HepG2 (cell line): ENCODE measurements at regions not wholly inside any gene's neighbourhood (a gene's known extent, or its start where the extent isn't known, plus 50 kb on each side); places are given as distances from the start of the nearest gene placed in this dataset.

Experiments used
- ATAC-seq: fragments of 200-7000 bp; cut with Tn5 transposase; 3 replicates; pipeline ENCODE4 v1.9.1; 2020; ENCODE audit warnings: mild to moderate bottlenecking, moderate library complexity
- BruUV-seq: library from RNA; stranded (reverse); fragments of 400-500 nt; replicated peaks from 2 replicates; lab custom pipeline; 2021; lab: Mats Ljungman, UMichigan
- CTCF ChIA-PET: fragments of 300-600 bp; formaldehyde crosslinking; extraction: SDS; loops from one replicate; lab custom pipeline; 2021; ENCODE audit warnings: low total read pairs, inconsistent platforms, low intra/inter-chr PET ratio; lab: Yijun Ruan, JAX
- POLR2A ChIA-PET: fragments of 350-600 bp; sonication (Branson Sonifier 250); formaldehyde crosslinking; loops from one replicate; lab custom pipeline; 2020; ENCODE audit warnings: antibody characterized with exemption, inconsistent platforms; lab: Yijun Ruan, JAX
- DNase-seq: peaks from one replicate; pipeline ENCODE4 v3.0.0-alpha.2; 2015; ENCODE audit warnings: low spot score
- FAIRE-seq: peaks from 3 replicates; lab custom pipeline; 2011; peaks lifted over from hg19 to GRCh38; lab: Jason Lieb, UNC
- H2AFZ ChIP-seq: one replicate; pipeline ENCODE4 v1.6.1; 2011; ENCODE audit warnings: low read length, inconsistent platforms
- H3K27ac ChIP-seq: fragments of 300-600 bp; 3 replicates; pipeline ENCODE4 v1.8.0; 2011; ENCODE audit warnings: mixed run types, mild to moderate bottlenecking, mixed read lengths, low read length, inconsistent platforms; ENCODE audit not compliant: insufficient read depth; ENCODE audit errors: extremely low read length
- H3K27me3 ChIP-seq, 2 experiments: fragments of 200-600 bp in 1 of 2; 2 replicates in 1 of 2; 3 replicates in 1 of 2; pipeline versions ENCODE4 v1.6.0 to v1.8.0; 2011; ENCODE audit warnings: low read length in 2 of 2, mild to moderate bottlenecking in 2 of 2, moderate library complexity in 2 of 2, inconsistent platforms in 1 of 2; ENCODE audit not compliant: insufficient read depth in 2 of 2, control insufficient read depth in 1 of 2
- H3K36me3 ChIP-seq, 2 experiments: fragments of 200-600 bp in 1 of 2; replicated peaks in 1 of 2; 2 replicates in 1 of 2; 3 replicates in 1 of 2; pipeline versions ENCODE4 v1.5.1 to v1.8.0; 2011; ENCODE audit warnings: low read length in 2 of 2, inconsistent platforms in 1 of 2; ENCODE audit not compliant: insufficient read depth in 2 of 2, control insufficient read depth in 1 of 2
- H3K4me1 ChIP-seq: 2 replicates; pipeline ENCODE4 v1.5.1; 2012; ENCODE audit warnings: low read length, inconsistent platforms; ENCODE audit not compliant: insufficient read depth
- H3K4me2 ChIP-seq: 2 replicates; pipeline ENCODE4 v1.6.0; 2011; ENCODE audit warnings: low read depth, low read length, inconsistent platforms
- H3K4me3 ChIP-seq, 3 experiments: fragments of 200-600 bp in 1 of 3; sonication (generic), shearing (Covaris generic) in 1 of 3; replicated peaks in 1 of 3; 2 replicates each; pipeline ENCODE4 v1.5.1; 2011 to 2016; ENCODE audit warnings: low read length in 3 of 3, inconsistent platforms in 2 of 3, low read depth in 2 of 3, mild to moderate bottlenecking in 2 of 3, control low read depth in 1 of 3, mixed read lengths in 1 of 3; ENCODE audit not compliant: insufficient read depth in 1 of 3
- H3K79me2 ChIP-seq: one replicate; pipeline ENCODE4 v1.6.1; 2011; ENCODE audit warnings: low read length, inconsistent platforms; ENCODE audit not compliant: insufficient read depth
- H3K9ac ChIP-seq: 2 replicates; pipeline ENCODE4 v1.6.0; 2011; ENCODE audit warnings: mild to moderate bottlenecking, low read depth, low read length, inconsistent platforms; ENCODE audit not compliant: insufficient read depth
- H3K9me3 ChIP-seq: 2 replicates; pipeline ENCODE4 v1.5.1; 2012; ENCODE audit warnings: mild to moderate bottlenecking, low read length
- H4K20me1 ChIP-seq: 2 replicates; pipeline ENCODE4 v1.6.0; 2011; ENCODE audit warnings: inconsistent platforms, mild to moderate bottlenecking, low read length, moderate library complexity; ENCODE audit not compliant: insufficient read depth
- AGO2 ChIP-seq: fragments of 200-400 bp; formaldehyde crosslinking; optimal IDR thresholded peaks from 2 replicates; pipeline ENCODE3; 2017; ENCODE audit warnings: mild to moderate bottlenecking, low read depth, low read length, moderate library complexity
- HNF4G ChIP-seq, 2 experiments: sonication (generic) in 1 of 2; formaldehyde crosslinking in 1 of 2; IDR thresholded peaks; 2 replicates each; pipeline versions ENCODE4 v1.4.0 to v1.6.1; 2011 to 2020; ENCODE audit warnings: borderline replicate concordance in 2 of 2, low read depth in 2 of 2, mild to moderate bottlenecking in 2 of 2, low read length in 1 of 2, missing genetic modification reagents in 1 of 2, moderate library complexity in 1 of 2
- MNT ChIP-seq: fragments of 450-650 bp; IDR thresholded peaks from 2 replicates; pipeline ENCODE4 v1.6.1; 2016
- MTERF4 ChIP-seq: sonication (generic); formaldehyde crosslinking; IDR thresholded peaks from 2 replicates; pipeline ENCODE4 v1.8.0; 2023; ENCODE audit warnings: mild to moderate bottlenecking, missing genetic modification reagents
- NFYB ChIP-seq: sonication (generic); formaldehyde crosslinking; IDR thresholded peaks from 2 replicates; pipeline ENCODE4 v1.4.0; 2020; ENCODE audit warnings: missing genetic modification reagents
- PHF8 ChIP-seq: sonication (generic); formaldehyde crosslinking; IDR thresholded peaks from 2 replicates; pipeline ENCODE4 v1.5.0; 2020; ENCODE audit warnings: missing genetic modification reagents
- POLR2A ChIP-seq, 2 experiments: IDR thresholded peaks; 2 replicates each; pipeline ENCODE4 v1.6.1; 2011; ENCODE audit warnings: low read depth in 2 of 2, low read length in 2 of 2, mild to moderate bottlenecking in 1 of 2, moderate library complexity in 1 of 2; ENCODE audit not compliant: insufficient read depth in 1 of 2
- ZNF124 ChIP-seq: sonication (generic); formaldehyde crosslinking; IDR thresholded peaks from 2 replicates; pipeline ENCODE4 v1.4.0; 2020; ENCODE audit warnings: missing genetic modification reagents
- ZNF510 ChIP-seq: sonication (generic); formaldehyde crosslinking; IDR thresholded peaks from 2 replicates; pipeline ENCODE4 v1.4.0; 2020; ENCODE audit warnings: low read depth, mild to moderate bottlenecking, missing genetic modification reagents
- ZNF704 ChIP-seq: sonication (generic); formaldehyde crosslinking; IDR thresholded peaks from 2 replicates; pipeline ENCODE4 v1.8.1; 2023; ENCODE audit warnings: mild to moderate bottlenecking, inconsistent platforms, moderate library complexity, missing genetic modification reagents, borderline replicate concordance
- WGBS: methylation state at CpG from one replicate; pipeline ENCODE4 v1.1.6; 2017; ENCODE audit warnings: low lambda C conversion rate; 5-methylcytosine and 5-hydroxymethylcytosine counted together
- in situ Hi-C: cut with HindIII; loops from 2 replicates; pipeline ENCODE4 v1.10.0; 2017; ENCODE audit warnings: low pct_unique_long_range_greater_than_20kb; ENCODE audit not compliant: extremely low pct_ligation_motif_present
- intact Hi-C: fragments of 100-400 bp; cut with micrococcal nuclease; formaldehyde crosslinking; loops from one replicate; pipeline ENCODE4 v1.10.0; 2022; ENCODE audit not compliant: unreplicated experiment

- no TSS peak for BruUV-seq
- in situ Hi-C loops (no loop called here), intact Hi-C loops (no loop called here)
- Histone ChIP-seq H3K79me2 (no peaks in the 10 kb centered on the region), H3K9me3 (peaks cover 88% of the 10 kb centered on the region), H3K4me2 (no peak overlapping the region), H4K20me1 (no peaks in the 10 kb centered on the region), H2AFZ (no peak overlapping the region), H3K27ac (no peak overlapping the region), H3K36me3 (no peaks in the 10 kb centered on the region), H3K9ac (no peak overlapping the region), H3K4me3 (no peak overlapping the region), H3K4me1 (no peaks in the 10 kb centered on the region), H3K27me3 (no peaks in the 10 kb centered on the region; a peak in 1 of 5 replicates)
- TF ChIP-seq MNT (no peak), POLR2A (IDR thresholded peaks at IDR 0.05; ENCODE audit: insufficient read depth in 1 of 2, low read depth in 2 of 2, low read length in 2 of 2) (no peak)
- no peak for DNase-seq
- ChIA-PET POLR2A (no interaction called here), CTCF (no interaction called here)
- 37% methylated on average over 2 of the region's 2 CpGs for WGBS
- no peak for FAIRE-seq
- no peak for ATAC-seq
These were observed 491.5 kb downstream of the NUF2 start for GRCh38 chr1:163813251-163813650.

GRCh38 chr1:163820226-163820625 lies 498.5 kb downstream of the NUF2 start:
- no peaks in the 10 kb centered on the region for H3K36me3 ChIP-seq
- POLR2A ChIA-PET = no interaction called here
- intact Hi-C loops (no loop called here), in situ Hi-C loops (no loop called here)
- no peak overlapping the region for H3K27ac ChIP-seq
- H3K4me2 ChIP-seq = no peak overlapping the region
- ATAC-seq (no peak), DNase-seq (no peak), FAIRE-seq (no peak)
- H4K20me1 ChIP-seq = no peaks in the 10 kb centered on the region
- no peaks in the 10 kb centered on the region for H3K4me1 ChIP-seq
- H2AFZ ChIP-seq = no peak overlapping the region
- no peaks in the 10 kb centered on the region for H3K79me2 ChIP-seq
- H3K9ac ChIP-seq = no peak overlapping the region
- H3K9me3 ChIP-seq = peaks cover 89% of the 10 kb centered on the region
- TF ChIP-seq PHF8 (CRISPR knock-in tag) (no peak), AGO2 (no peak), NFYB (no peak), MTERF4 (no peak), HNF4G (IDR thresholded peaks at IDR 0.05; ENCODE audit: borderline replicate concordance, low read depth, low read length) (no peak), HNF4G (CRISPR knock-in tag; IDR thresholded peaks at IDR 0.05; ENCODE audit: borderline replicate concordance, low read depth) (no peak), ZNF510 (CRISPR knock-in tag) (no peak), ZNF124 (CRISPR knock-in tag) (no peak), ZNF704 (CRISPR knock-in tag) (no peak)
- CTCF ChIA-PET = no interaction called here
- BruUV-seq = no TSS peak
- H3K4me3 ChIP-seq = no peak overlapping the region
- H3K27me3 ChIP-seq = no peaks in the 10 kb centered on the region
